B cell (primary cell): ENCODE measurements at regions not wholly inside any gene's neighbourhood (a gene's known extent, or its start where the extent isn't known, plus 50 kb on each side); places are given as distances from the start of the nearest gene placed in this dataset.

ENCODE experiments used
- ATAC-seq: fragments of 200-7000 bp; cut with Tn5 transposase; one replicate; pipeline ENCODE4 v1.10.0; 2021; ENCODE audit warnings: low read depth, mild to moderate bottlenecking, moderate number of reproducible peaks, moderate library complexity
- CTCF ChIA-PET: fragments of 350-600 bp; sonication (Branson Sonifier 250); formaldehyde crosslinking; loops from one replicate; lab custom pipeline; 2021; ENCODE audit warnings: antibody characterized with exemption, inconsistent platforms; lab: Charles Lee
- POLR2A ChIA-PET: fragments of 350-600 bp; sonication (Branson Sonifier 250); formaldehyde crosslinking; loops from one replicate; lab custom pipeline; 2021; ENCODE audit warnings: antibody characterized with exemption; lab: Charles Lee
- DNase-seq: peaks from one replicate; pipeline ENCODE4 v3.0.0; 2013
- H2AFZ ChIP-seq: 2 replicates; pipeline ENCODE4 v1.6.1; 2012; ENCODE audit warnings: mild to moderate bottlenecking, low read depth, low read length; ENCODE audit not compliant: insufficient read depth, poor library complexity, severe bottlenecking
- H3K27ac ChIP-seq, 2 donors: 1 replicate in 1 of 2; 2 replicates in 1 of 2; pipeline ENCODE4 v1.5.1; 2012 to 2013; ENCODE audit warnings: low read length in 2 of 2, mild to moderate bottlenecking in 2 of 2, moderate library complexity in 1 of 2
- H3K27me3 ChIP-seq, 4 experiments: fragments of 200-600 bp in 1 of 4; sonication (generic) in 1 of 4; replicated peaks in 1 of 4; 1 replicate in 2 of 4; 2 replicates in 2 of 4; pipeline versions ENCODE4 v1.6.1 to v1.7.0; 2013 to 2016; ENCODE audit warnings: low read length in 3 of 4, mild to moderate bottlenecking in 2 of 4, mixed read lengths in 1 of 4, moderate library complexity in 1 of 4; ENCODE audit not compliant: insufficient read depth in 4 of 4, control insufficient read depth in 3 of 4; ENCODE audit errors: control extremely low read depth in 1 of 4
- H3K36me3 ChIP-seq, 2 experiments: replicated peaks in 1 of 2; 1 replicate in 1 of 2; 2 replicates in 1 of 2; pipeline versions ENCODE4 v1.6.1 to v1.7.1; 2013; ENCODE audit warnings: low read length in 1 of 2; ENCODE audit not compliant: insufficient read depth in 2 of 2, control insufficient read depth in 1 of 2; ENCODE audit errors: control extremely low read depth in 1 of 2, extremely low read depth in 1 of 2
- H3K4me1 ChIP-seq, 2 donors: fragments of 200-600 bp in 1 of 2; sonication (generic) in 1 of 2; 1 replicate in 1 of 2; 2 replicates in 1 of 2; pipeline versions ENCODE4 v1.5.1 to v1.6.1; 2013 to 2017; ENCODE audit warnings: low read length in 2 of 2; ENCODE audit not compliant: control insufficient read depth in 2 of 2, insufficient read depth in 2 of 2
- H3K4me2 ChIP-seq: replicated peaks from 2 replicates; pipeline ENCODE3; 2012; ENCODE audit warnings: mild to moderate bottlenecking, low read depth, low read length; ENCODE audit not compliant: poor library complexity, severe bottlenecking
- H3K4me3 ChIP-seq, 5 experiments: fragments of 200-600 bp in 1 of 5; sonication (generic) in 1 of 5; 1 replicate in 3 of 5; 2 replicates in 2 of 5; pipeline versions ENCODE4 v1.5.1 to v1.7.0; 2011 to 2016; ENCODE audit warnings: low read length in 4 of 5, mild to moderate bottlenecking in 4 of 5, low read depth in 2 of 5, control low read depth in 1 of 5, moderate library complexity in 1 of 5; ENCODE audit not compliant: insufficient read depth in 1 of 5; ENCODE audit errors: control extremely low read depth in 1 of 5, extremely low read depth in 1 of 5
- H3K79me2 ChIP-seq: fragments of 200-600 bp; sonication (generic); one replicate; pipeline ENCODE4 v1.6.0; 2016; ENCODE audit warnings: low read length; ENCODE audit not compliant: control insufficient read depth, insufficient read depth
- H3K9ac ChIP-seq: fragments of 200-600 bp; sonication (generic); 2 replicates; pipeline ENCODE4 v1.6.1; 2017; ENCODE audit warnings: mild to moderate bottlenecking, low read length, moderate library complexity
- H3K9me3 ChIP-seq, 3 donors: one replicate each; pipeline versions ENCODE4 v1.6.1 to v1.7.1; 2013; ENCODE audit warnings: low read length in 2 of 3; ENCODE audit not compliant: control insufficient read depth in 2 of 3, insufficient read depth in 1 of 3; ENCODE audit errors: control extremely low read depth in 1 of 3
- H4K20me1 ChIP-seq: 2 replicates; pipeline ENCODE4 v1.6.0; 2012; ENCODE audit warnings: mild to moderate bottlenecking, low read length; ENCODE audit not compliant: insufficient read depth, control insufficient read depth, poor library complexity, severe bottlenecking
- H3K27ac Mint-ChIP-seq: one replicate; pipeline ENCODE4 v1.8.0; 2021; ENCODE audit warnings: mixed read lengths
- H3K27me3 Mint-ChIP-seq: one replicate; pipeline ENCODE4 v1.8.0; 2021; ENCODE audit warnings: mixed read lengths
- H3K4me1 Mint-ChIP-seq: one replicate; pipeline ENCODE4 v1.8.0; 2021; ENCODE audit warnings: mixed read lengths
- H3K4me3 Mint-ChIP-seq: one replicate; pipeline ENCODE4 v1.8.0; 2021; ENCODE audit warnings: mixed read lengths
- H3K9me3 Mint-ChIP-seq: one replicate; pipeline ENCODE4 v1.8.0; 2022; ENCODE audit warnings: mixed read lengths; ENCODE audit not compliant: insufficient read depth
- CTCF ChIP-seq: fragments of 200-600 bp; IDR thresholded peaks from one replicate; pipeline ENCODE4 v1.8.0; 2022; ENCODE audit warnings: antibody characterized with exemption, mild to moderate bottlenecking
- EZH2 ChIP-seq: IDR thresholded peaks from 2 replicates; pipeline ENCODE4 v1.6.1; 2012; ENCODE audit warnings: borderline replicate concordance, low read depth, mild to moderate bottlenecking, moderate library complexity, low read length; ENCODE audit not compliant: insufficient read depth, poor library complexity, severe bottlenecking
- WGBS: methylation state at CpG from one replicate; pipeline ENCODE4 v1.1.5; 2013; ENCODE audit warnings: missing lambda C conversion rate; ENCODE audit not compliant: insufficient coverage; 5-methylcytosine and 5-hydroxymethylcytosine counted together
- intact Hi-C: fragments of 100-400 bp; cut with micrococcal nuclease; formaldehyde crosslinking; loops from one replicate; pipeline ENCODE4 v1.10.0; 2022

- H3K4me3 Mint-ChIP-seq: no peak overlapping the region
- Histone ChIP-seq H3K27ac (no peak overlapping the region), H3K4me2 (no peak overlapping the region), H3K4me3 (no peak overlapping the region), H3K36me3 (no peaks in the 10 kb centered on the region), H3K9ac (no peak overlapping the region), H3K79me2 (no peaks in the 10 kb centered on the region), H3K27me3 (no peaks in the 10 kb centered on the region), H3K4me1 (no peaks in the 10 kb centered on the region), H2AFZ (no peak overlapping the region), H4K20me1 (no peaks in the 10 kb centered on the region), H3K9me3 (no peaks in the 10 kb centered on the region)
- H3K9me3 Mint-ChIP-seq: no peaks in the 10 kb centered on the region
- ATAC-seq (no peak), DNase-seq (no peak)
- no peaks in the 10 kb centered on the region for H3K4me1 Mint-ChIP-seq
- H3K27ac Mint-ChIP-seq: no peak overlapping the region
- CTCF ChIA-PET: no interaction called here
- intact Hi-C loops: no loop called here
- peaks cover 11% of the 10 kb centered on the region for H3K27me3 Mint-ChIP-seq
- WGBS: 93% methylated on average over 10 of the region's 12 CpGs
- POLR2A ChIA-PET: no interaction called here
- TF ChIP-seq EZH2 (no peak), CTCF (no peak)
These were observed 67.5 kb upstream of the ZNF423 start for GRCh38 chr16:49923411-49923810.

DNA sequence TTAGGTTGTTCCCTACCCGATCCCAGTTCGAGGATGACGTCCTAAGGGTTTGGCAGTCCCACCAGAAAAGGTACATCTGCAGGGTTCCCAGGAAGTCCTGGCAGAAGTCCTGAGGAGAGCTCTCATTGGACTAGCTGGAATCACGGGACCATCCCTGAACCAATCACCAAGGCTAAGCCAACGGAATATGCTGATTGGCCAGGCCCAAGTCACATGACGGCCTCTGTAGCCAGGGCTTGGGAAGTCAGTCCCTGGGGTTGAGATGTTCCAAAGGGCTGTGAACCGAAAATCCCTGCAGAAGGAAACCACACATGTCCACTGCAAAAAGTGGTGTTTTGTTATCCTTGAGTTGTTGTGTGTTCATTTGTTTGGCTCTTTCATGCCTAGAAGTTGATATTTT, 68.2 kb upstream of the ZNF423 start:
- intact Hi-C loops: no loop called here
- Histone ChIP-seq H3K27me3 (no peaks in the 10 kb centered on the region), H3K27ac (no peak overlapping the region), H4K20me1 (no peaks in the 10 kb centered on the region), H3K4me3 (no peak overlapping the region), H3K4me1 (no peaks in the 10 kb centered on the region), H2AFZ (no peak overlapping the region), H3K9ac (no peak overlapping the region), H3K4me2 (no peak overlapping the region), H3K79me2 (no peaks in the 10 kb centered on the region), H3K36me3 (no peaks in the 10 kb centered on the region), H3K9me3 (no peaks in the 10 kb centered on the region)
- CTCF ChIA-PET: no interaction called here
- DNase-seq (no peak), ATAC-seq (no peak)
- peaks cover 17% of the 10 kb centered on the region for H3K27me3 Mint-ChIP-seq
- POLR2A ChIA-PET: no interaction called here
- no peaks in the 10 kb centered on the region for H3K9me3 Mint-ChIP-seq
- WGBS: 93% methylated on average over 7 of the region's 7 CpGs
- TF ChIP-seq CTCF (no peak), EZH2 (no peak)
- H3K27ac Mint-ChIP-seq: no peak overlapping the region
- no peak overlapping the region for H3K4me3 Mint-ChIP-seq
- no peaks in the 10 kb centered on the region for H3K4me1 Mint-ChIP-seq
